GM23338 (cell line): ENCODE measurements at regions not wholly inside any gene's neighbourhood (a gene's known extent, or its start where the extent isn't known, plus 50 kb on each side); places are given as distances from the start of the nearest gene placed in this dataset.

Experiments used
- CREB1 ChIP-seq: fragments of 250-450 bp; sonication (Bioruptor Pico); IDR thresholded peaks from 2 replicates; pipeline ENCODE4 v1.5.0; 2020; ENCODE audit warnings: low read depth, mild to moderate bottlenecking, moderate library complexity
- CTCF ChIP-seq, 2 experiments: fragments of 200-600 bp in 1 of 2; sonication (generic) in 1 of 2; conservative IDR thresholded peaks; 2 replicates each; pipeline versions ENCODE4 v1.5.1 to v1.6.1; 2016 to 2017; ENCODE audit warnings: antibody characterized with exemption in 2 of 2, low read depth in 2 of 2, mild to moderate bottlenecking in 2 of 2, moderate library complexity in 1 of 2
- EZH2 ChIP-seq: fragments of 200-600 bp; sonication (generic); IDR thresholded peaks from one replicate; pipeline ENCODE4 v1.8.0; 2017; ENCODE audit warnings: antibody characterized with exemption, mild to moderate bottlenecking, low read depth; ENCODE audit not compliant: unreplicated experiment
- EZH2phosphoT487 ChIP-seq: fragments of 200-600 bp; sonication (generic); IDR thresholded peaks from one replicate; pipeline ENCODE4 v1.8.1; 2018; ENCODE audit warnings: antibody characterized with exemption; ENCODE audit not compliant: unreplicated experiment
- JUNB ChIP-seq: IDR thresholded peaks from one replicate; pipeline ENCODE4 v1.6.1; 2016; ENCODE audit warnings: antibody characterized with exemption; ENCODE audit not compliant: unreplicated experiment
- NANOG ChIP-seq: IDR thresholded peaks from 2 replicates; pipeline ENCODE4 v1.6.1; 2016; ENCODE audit warnings: antibody characterized with exemption, borderline replicate concordance
- POLR2AphosphoS5 ChIP-seq: IDR thresholded peaks from 2 replicates; pipeline ENCODE4 v1.6.1; 2016; ENCODE audit warnings: antibody characterized with exemption, low read depth
- REST ChIP-seq: IDR thresholded peaks from one replicate; pipeline ENCODE4 v1.6.1; 2018; ENCODE audit warnings: antibody characterized with exemption; ENCODE audit not compliant: unreplicated experiment
- STAT1 ChIP-seq: IDR thresholded peaks from one replicate; pipeline ENCODE4 v1.6.1; 2016; ENCODE audit warnings: antibody characterized with exemption; ENCODE audit not compliant: unreplicated experiment
- ZNF114 ChIP-seq: fragments of 250-450 bp; sonication (Bioruptor Pico); IDR thresholded peaks from 2 replicates; pipeline ENCODE4 v1.5.0; 2020; ENCODE audit warnings: mild to moderate bottlenecking, moderate library complexity
- ZNF331 ChIP-seq: fragments of 250-450 bp; sonication (Bioruptor Pico); IDR thresholded peaks from 2 replicates; pipeline ENCODE4 v1.5.0; 2020; ENCODE audit warnings: low read depth, mild to moderate bottlenecking, moderate library complexity
- TF ChIP-seq, protein P1 (sequence below): IDR thresholded peaks from 2 replicates; pipeline ENCODE4 v1.6.1; 2016; ENCODE audit warnings: antibody characterized with exemption
- TF ChIP-seq, protein P2 (sequence below): fragments of 250-450 bp; sonication (Bioruptor Pico); IDR thresholded peaks from 2 replicates; pipeline ENCODE4 v1.5.0; 2020; ENCODE audit warnings: mild to moderate bottlenecking, moderate library complexity

DNA sequence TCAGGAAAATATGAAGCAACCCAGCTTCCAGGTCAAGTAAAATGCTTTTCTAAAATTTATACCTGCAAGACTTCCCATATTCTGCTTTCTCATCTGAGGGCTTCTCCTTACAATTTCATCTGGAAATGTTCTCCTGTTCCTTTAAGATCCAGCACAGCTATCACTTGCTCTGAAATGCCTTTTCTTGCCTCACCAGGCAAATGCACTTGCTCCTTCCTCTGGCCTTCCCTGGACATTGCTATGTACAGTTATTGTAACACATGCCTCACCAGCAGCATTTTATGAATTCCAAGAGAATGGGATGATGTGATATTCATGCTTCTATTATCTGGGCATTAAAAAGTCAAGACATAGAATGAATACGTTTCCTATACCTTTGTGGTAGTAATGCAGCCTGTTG is 842.1 kb upstream of the INTU start:
- TF ChIP-seq JUNB (no peak), REST (no peak), CTCF (conservative IDR thresholded peaks at IDR 0.05; ENCODE audit: low read depth in 2 of 2) (no peak), POLR2AphosphoS5 (no peak), STAT1 (no peak), ZNF114 (no peak), EZH2 (no peak), CREB1 (CRISPR knock-in tag) (no peak), EZH2phosphoT487 (no peak), NANOG (no peak), ZNF331 (CRISPR knock-in tag) (no peak)
- TF ChIP-seq, protein P1, sequence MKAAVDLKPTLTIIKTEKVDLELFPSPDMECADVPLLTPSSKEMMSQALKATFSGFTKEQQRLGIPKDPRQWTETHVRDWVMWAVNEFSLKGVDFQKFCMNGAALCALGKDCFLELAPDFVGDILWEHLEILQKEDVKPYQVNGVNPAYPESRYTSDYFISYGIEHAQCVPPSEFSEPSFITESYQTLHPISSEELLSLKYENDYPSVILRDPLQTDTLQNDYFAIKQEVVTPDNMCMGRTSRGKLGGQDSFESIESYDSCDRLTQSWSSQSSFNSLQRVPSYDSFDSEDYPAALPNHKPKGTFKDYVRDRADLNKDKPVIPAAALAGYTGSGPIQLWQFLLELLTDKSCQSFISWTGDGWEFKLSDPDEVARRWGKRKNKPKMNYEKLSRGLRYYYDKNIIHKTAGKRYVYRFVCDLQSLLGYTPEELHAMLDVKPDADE, result no peak
- TF ChIP-seq, protein P2, sequence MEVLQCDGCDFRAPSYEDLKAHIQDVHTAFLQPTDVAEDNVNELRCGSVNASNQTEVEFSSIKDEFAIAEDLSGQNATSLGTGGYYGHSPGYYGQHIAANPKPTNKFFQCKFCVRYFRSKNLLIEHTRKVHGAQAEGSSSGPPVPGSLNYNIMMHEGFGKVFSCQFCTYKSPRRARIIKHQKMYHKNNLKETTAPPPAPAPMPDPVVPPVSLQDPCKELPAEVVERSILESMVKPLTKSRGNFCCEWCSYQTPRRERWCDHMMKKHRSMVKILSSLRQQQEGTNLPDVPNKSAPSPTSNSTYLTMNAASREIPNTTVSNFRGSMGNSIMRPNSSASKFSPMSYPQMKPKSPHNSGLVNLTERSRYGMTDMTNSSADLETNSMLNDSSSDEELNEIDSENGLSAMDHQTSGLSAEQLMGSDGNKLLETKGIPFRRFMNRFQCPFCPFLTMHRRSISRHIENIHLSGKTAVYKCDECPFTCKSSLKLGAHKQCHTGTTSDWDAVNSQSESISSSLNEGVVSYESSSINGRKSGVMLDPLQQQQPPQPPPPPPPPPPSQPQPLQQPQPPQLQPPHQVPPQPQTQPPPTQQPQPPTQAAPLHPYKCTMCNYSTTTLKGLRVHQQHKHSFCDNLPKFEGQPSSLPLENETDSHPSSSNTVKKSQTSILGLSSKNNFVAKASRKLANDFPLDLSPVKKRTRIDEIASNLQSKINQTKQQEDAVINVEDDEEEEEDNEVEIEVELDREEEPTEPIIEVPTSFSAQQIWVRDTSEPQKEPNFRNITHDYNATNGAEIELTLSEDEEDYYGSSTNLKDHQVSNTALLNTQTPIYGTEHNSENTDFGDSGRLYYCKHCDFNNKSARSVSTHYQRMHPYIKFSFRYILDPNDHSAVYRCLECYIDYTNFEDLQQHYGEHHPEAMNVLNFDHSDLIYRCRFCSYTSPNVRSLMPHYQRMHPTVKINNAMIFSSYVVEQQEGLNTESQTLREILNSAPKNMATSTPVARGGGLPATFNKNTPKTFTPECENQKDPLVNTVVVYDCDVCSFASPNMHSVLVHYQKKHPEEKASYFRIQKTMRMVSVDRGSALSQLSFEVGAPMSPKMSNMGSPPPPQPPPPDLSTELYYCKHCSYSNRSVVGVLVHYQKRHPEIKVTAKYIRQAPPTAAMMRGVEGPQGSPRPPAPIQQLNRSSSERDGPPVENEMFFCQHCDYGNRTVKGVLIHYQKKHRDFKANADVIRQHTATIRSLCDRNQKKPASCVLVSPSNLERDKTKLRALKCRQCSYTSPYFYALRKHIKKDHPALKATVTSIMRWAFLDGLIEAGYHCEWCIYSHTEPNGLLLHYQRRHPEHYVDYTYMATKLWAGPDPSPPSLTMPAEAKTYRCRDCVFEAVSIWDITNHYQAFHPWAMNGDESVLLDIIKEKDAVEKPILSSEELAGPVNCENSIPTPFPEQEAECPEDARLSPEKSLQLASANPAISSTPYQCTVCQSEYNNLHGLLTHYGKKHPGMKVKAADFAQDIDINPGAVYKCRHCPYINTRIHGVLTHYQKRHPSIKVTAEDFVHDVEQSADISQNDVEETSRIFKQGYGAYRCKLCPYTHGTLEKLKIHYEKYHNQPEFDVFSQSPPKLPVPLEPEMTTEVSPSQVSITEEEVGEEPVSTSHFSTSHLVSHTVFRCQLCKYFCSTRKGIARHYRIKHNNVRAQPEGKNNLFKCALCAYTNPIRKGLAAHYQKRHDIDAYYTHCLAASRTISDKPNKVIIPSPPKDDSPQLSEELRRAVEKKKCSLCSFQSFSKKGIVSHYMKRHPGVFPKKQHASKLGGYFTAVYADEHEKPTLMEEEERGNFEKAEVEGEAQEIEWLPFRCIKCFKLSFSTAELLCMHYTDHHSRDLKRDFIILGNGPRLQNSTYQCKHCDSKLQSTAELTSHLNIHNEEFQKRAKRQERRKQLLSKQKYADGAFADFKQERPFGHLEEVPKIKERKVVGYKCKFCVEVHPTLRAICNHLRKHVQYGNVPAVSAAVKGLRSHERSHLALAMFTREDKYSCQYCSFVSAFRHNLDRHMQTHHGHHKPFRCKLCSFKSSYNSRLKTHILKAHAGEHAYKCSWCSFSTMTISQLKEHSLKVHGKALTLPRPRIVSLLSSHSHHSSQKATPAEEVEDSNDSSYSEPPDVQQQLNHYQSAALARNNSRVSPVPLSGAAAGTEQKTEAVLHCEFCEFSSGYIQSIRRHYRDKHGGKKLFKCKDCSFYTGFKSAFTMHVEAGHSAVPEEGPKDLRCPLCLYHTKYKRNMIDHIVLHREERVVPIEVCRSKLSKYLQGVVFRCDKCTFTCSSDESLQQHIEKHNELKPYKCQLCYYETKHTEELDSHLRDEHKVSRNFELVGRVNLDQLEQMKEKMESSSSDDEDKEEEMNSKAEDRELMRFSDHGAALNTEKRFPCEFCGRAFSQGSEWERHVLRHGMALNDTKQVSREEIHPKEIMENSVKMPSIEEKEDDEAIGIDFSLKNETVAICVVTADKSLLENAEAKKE (CRISPR knock-in tag), result no peak
